A549 (cell line): ENCODE measurements at regions not wholly inside any gene's neighbourhood (a gene's known extent, or its start where the extent isn't known, plus 50 kb on each side); places are given as distances from the start of the nearest gene placed in this dataset.

Source experiments
- ATAC-seq, 2 experiments: fragments of 200-7000 bp in 1 of 2; fragments of >200 bp in 1 of 2; cut with Nextera tagmentation in 1 of 2; cut with Tn5 transposase in 1 of 2; 3 replicates each; pipeline versions ENCODE4 v1.8.0 to v1.9.1; 2018 to 2020; ENCODE audit warnings: mild to moderate bottlenecking in 1 of 2, moderate library complexity in 1 of 2
- CTCF ChIA-PET: fragments of 300-600 bp; sonication (Branson Sonifier 250); formaldehyde crosslinking; extraction: SDS; loops from one replicate; lab custom pipeline; 2021; ENCODE audit warnings: antibody characterized with exemption, inconsistent platforms; lab: Yijun Ruan, JAX
- POLR2A ChIA-PET: fragments of 350-600 bp; formaldehyde crosslinking; extraction: SDS; loops from one replicate; lab custom pipeline; 2021; ENCODE audit warnings: antibody characterized with exemption, inconsistent platforms; lab: Yijun Ruan, JAX
- DNase-seq, 2 experiments: peaks; one replicate each; pipeline versions ENCODE4 v3.0.0 to v3.0.0-alpha.2; 2011 to 2016; ENCODE audit warnings: low read depth in 1 of 2, low spot score in 1 of 2
- FAIRE-seq: peaks from 2 replicates; lab custom pipeline; 2011; peaks lifted over from hg19 to GRCh38; lab: Jason Lieb, UNC
- H3K27ac ChIP-seq, 2 experiments: fragments of >200 bp; sonication (Bioruptor Twin); formaldehyde crosslinking; 3 replicates each; pipeline ENCODE4 v1.5.1; 2016 to 2017
- H3K4me1 ChIP-seq: fragments of >200 bp; sonication (Bioruptor Twin); formaldehyde crosslinking; 3 replicates; pipeline ENCODE4 v1.6.1; 2016
- H3K4me2 ChIP-seq: fragments of >200 bp; sonication (Bioruptor Twin); formaldehyde crosslinking; 3 replicates; pipeline ENCODE4 v1.6.1; 2016
- H3K4me3 ChIP-seq: fragments of >200 bp; sonication (Bioruptor Twin); formaldehyde crosslinking; 3 replicates; pipeline ENCODE4 v1.5.1; 2016
- H3K9me3 ChIP-seq: fragments of >200 bp; sonication (Bioruptor Twin); formaldehyde crosslinking; 3 replicates; pipeline ENCODE4 v1.6.1; 2016
- CBX2 ChIP-seq: fragments of 200-600 bp; sonication (generic); IDR thresholded peaks from 2 replicates; pipeline ENCODE4 v1.6.1; 2016; ENCODE audit warnings: low read depth, mild to moderate bottlenecking, borderline replicate concordance
- CBX8 ChIP-seq: fragments of 200-600 bp; sonication (generic); IDR thresholded peaks from 2 replicates; pipeline ENCODE4 v1.6.1; 2016
- EHF ChIP-seq: fragments of 250-450 bp; sonication (Bioruptor Pico); IDR thresholded peaks from 2 replicates; pipeline ENCODE4 v1.5.0; 2020; ENCODE audit warnings: mild to moderate bottlenecking
- GATA3 ChIP-seq: IDR thresholded peaks from 2 replicates; pipeline ENCODE4 v1.6.1; 2012; ENCODE audit warnings: borderline replicate concordance
- HOXB5 ChIP-seq: fragments of 250-450 bp; sonication (Bioruptor Pico); IDR thresholded peaks from 2 replicates; pipeline ENCODE4 v1.5.0; 2020; ENCODE audit warnings: mild to moderate bottlenecking, moderate library complexity
- MAZ ChIP-seq: fragments of 150-350 bp; IDR thresholded peaks from 2 replicates; pipeline ENCODE4 v1.6.1; 2014; ENCODE audit warnings: antibody characterized with exemption, low read depth, low read length, borderline replicate concordance
- POLR2A ChIP-seq: IDR thresholded peaks from 2 replicates; pipeline ENCODE4 v1.6.1; 2012; ENCODE audit warnings: mild to moderate bottlenecking, low read length
- RARB ChIP-seq: fragments of 250-450 bp; sonication (Bioruptor Pico); IDR thresholded peaks from 2 replicates; pipeline ENCODE4 v1.8.0; 2021; ENCODE audit warnings: mild to moderate bottlenecking, moderate library complexity
- RFX5 ChIP-seq: fragments of 450-650 bp; IDR thresholded peaks from 2 replicates; pipeline ENCODE4 v1.7.1; 2014; ENCODE audit warnings: antibody characterized with exemption, mild to moderate bottlenecking, moderate library complexity
- RNF2 ChIP-seq: fragments of 200-600 bp; sonication (generic); IDR thresholded peaks from 2 replicates; pipeline ENCODE4 v1.6.1; 2016; ENCODE audit warnings: low read depth, mild to moderate bottlenecking, antibody characterized with exemption, moderate library complexity, borderline replicate concordance
- ZFP36 ChIP-seq: fragments of 450-650 bp; IDR thresholded peaks from 2 replicates; pipeline ENCODE4 v1.6.1; 2014; ENCODE audit warnings: borderline replicate concordance; ENCODE audit not compliant: partially characterized antibody
- WGBS: methylation state at CpG from one replicate; pipeline ENCODE4 v1.1.6; 2017; ENCODE audit errors: missing lambda C conversion rate; 5-methylcytosine and 5-hydroxymethylcytosine counted together
- TF ChIP-seq, protein P1 (sequence below): fragments of 450-650 bp; IDR thresholded peaks from 2 replicates; pipeline ENCODE4 v1.6.1; 2014; ENCODE audit warnings: antibody characterized with exemption
- TF ChIP-seq, protein P2 (sequence below): fragments of >200 bp; sonication (Bioruptor Twin); formaldehyde crosslinking; IDR thresholded peaks from 2 replicates; pipeline ENCODE4 v1.6.1; 2016
- TF ChIP-seq, protein P3 (sequence below): fragments of 200-600 bp; sonication (generic); IDR thresholded peaks from 2 replicates; pipeline ENCODE4 v1.6.1; 2016; ENCODE audit warnings: antibody characterized with exemption, mild to moderate bottlenecking, moderate library complexity
- TF ChIP-seq, protein P4 (sequence below): IDR thresholded peaks from 2 replicates; pipeline ENCODE4 v1.6.1; 2012
- TF ChIP-seq, protein P5 (sequence below): fragments of 250-450 bp; sonication (Bioruptor Pico); IDR thresholded peaks from 2 replicates; pipeline ENCODE4 v1.5.0; 2021; ENCODE audit warnings: mild to moderate bottlenecking, moderate library complexity, borderline replicate concordance

DNA sequence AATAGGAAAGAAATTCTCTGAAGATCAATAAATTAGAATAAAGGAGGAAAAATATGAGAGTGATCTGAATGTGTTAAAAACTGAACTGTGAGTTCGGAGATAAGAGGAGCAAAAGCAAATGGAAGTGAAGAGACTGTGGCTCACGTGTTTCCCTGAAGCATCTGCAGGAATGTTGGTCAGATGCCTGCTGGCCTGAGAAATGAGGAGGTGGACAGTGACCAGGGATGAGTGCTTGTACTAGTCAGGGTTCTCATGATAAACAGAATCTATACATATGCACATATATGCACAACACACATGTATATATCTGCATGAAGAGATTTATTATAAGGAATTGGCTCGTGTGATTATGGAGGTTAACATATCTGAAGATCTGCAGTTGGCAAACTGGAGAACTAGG, 103.4 kb upstream of the TIAM1 start:
- no peak overlapping the region for H3K4me2 ChIP-seq
- no peak overlapping the region for H3K27ac ChIP-seq
- H3K4me3 ChIP-seq = no peak overlapping the region
- no peaks in the 10 kb centered on the region for H3K4me1 ChIP-seq
- DNase-seq (no peak), ATAC-seq (no peak)
- no peaks in the 10 kb centered on the region for H3K9me3 ChIP-seq
- 3% methylated on average over 3 of the region's 3 CpGs for WGBS
- ChIA-PET POLR2A (no interaction called here), CTCF (no interaction called here)
- no peak for TF ChIP-seq EHF (CRISPR knock-in tag)
- TF ChIP-seq, protein P1, sequence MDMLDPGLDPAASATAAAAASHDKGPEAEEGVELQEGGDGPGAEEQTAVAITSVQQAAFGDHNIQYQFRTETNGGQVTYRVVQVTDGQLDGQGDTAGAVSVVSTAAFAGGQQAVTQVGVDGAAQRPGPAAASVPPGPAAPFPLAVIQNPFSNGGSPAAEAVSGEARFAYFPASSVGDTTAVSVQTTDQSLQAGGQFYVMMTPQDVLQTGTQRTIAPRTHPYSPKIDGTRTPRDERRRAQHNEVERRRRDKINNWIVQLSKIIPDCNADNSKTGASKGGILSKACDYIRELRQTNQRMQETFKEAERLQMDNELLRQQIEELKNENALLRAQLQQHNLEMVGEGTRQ = no peak
- no peak for TF ChIP-seq RNF2
- no peak for TF ChIP-seq RFX5
- TF ChIP-seq CBX2 = no peak
- no peak for TF ChIP-seq RARB (CRISPR knock-in tag)
- TF ChIP-seq ZFP36 = no peak
- no peak for TF ChIP-seq CBX8
- TF ChIP-seq, protein P2, sequence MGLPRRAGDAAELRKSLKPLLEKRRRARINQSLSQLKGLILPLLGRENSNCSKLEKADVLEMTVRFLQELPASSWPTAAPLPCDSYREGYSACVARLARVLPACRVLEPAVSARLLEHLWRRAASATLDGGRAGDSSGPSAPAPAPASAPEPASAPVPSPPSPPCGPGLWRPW = no peak
- no peak for TF ChIP-seq POLR2A
- TF ChIP-seq, protein P3, sequence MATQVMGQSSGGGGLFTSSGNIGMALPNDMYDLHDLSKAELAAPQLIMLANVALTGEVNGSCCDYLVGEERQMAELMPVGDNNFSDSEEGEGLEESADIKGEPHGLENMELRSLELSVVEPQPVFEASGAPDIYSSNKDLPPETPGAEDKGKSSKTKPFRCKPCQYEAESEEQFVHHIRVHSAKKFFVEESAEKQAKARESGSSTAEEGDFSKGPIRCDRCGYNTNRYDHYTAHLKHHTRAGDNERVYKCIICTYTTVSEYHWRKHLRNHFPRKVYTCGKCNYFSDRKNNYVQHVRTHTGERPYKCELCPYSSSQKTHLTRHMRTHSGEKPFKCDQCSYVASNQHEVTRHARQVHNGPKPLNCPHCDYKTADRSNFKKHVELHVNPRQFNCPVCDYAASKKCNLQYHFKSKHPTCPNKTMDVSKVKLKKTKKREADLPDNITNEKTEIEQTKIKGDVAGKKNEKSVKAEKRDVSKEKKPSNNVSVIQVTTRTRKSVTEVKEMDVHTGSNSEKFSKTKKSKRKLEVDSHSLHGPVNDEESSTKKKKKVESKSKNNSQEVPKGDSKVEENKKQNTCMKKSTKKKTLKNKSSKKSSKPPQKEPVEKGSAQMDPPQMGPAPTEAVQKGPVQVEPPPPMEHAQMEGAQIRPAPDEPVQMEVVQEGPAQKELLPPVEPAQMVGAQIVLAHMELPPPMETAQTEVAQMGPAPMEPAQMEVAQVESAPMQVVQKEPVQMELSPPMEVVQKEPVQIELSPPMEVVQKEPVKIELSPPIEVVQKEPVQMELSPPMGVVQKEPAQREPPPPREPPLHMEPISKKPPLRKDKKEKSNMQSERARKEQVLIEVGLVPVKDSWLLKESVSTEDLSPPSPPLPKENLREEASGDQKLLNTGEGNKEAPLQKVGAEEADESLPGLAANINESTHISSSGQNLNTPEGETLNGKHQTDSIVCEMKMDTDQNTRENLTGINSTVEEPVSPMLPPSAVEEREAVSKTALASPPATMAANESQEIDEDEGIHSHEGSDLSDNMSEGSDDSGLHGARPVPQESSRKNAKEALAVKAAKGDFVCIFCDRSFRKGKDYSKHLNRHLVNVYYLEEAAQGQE = no peak
- TF ChIP-seq, protein P4, sequence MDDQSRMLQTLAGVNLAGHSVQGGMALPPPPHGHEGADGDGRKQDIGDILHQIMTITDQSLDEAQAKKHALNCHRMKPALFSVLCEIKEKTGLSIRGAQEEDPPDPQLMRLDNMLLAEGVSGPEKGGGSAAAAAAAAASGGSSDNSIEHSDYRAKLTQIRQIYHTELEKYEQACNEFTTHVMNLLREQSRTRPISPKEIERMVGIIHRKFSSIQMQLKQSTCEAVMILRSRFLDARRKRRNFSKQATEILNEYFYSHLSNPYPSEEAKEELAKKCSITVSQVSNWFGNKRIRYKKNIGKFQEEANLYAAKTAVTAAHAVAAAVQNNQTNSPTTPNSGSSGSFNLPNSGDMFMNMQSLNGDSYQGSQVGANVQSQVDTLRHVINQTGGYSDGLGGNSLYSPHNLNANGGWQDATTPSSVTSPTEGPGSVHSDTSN = no peak
- TF ChIP-seq MAZ = no peak
- no peak for TF ChIP-seq HOXB5 (CRISPR knock-in tag)
- TF ChIP-seq GATA3 = no peak
- TF ChIP-seq, all 56 proteins: peak for 0
- FAIRE-seq = no peak

DNA sequence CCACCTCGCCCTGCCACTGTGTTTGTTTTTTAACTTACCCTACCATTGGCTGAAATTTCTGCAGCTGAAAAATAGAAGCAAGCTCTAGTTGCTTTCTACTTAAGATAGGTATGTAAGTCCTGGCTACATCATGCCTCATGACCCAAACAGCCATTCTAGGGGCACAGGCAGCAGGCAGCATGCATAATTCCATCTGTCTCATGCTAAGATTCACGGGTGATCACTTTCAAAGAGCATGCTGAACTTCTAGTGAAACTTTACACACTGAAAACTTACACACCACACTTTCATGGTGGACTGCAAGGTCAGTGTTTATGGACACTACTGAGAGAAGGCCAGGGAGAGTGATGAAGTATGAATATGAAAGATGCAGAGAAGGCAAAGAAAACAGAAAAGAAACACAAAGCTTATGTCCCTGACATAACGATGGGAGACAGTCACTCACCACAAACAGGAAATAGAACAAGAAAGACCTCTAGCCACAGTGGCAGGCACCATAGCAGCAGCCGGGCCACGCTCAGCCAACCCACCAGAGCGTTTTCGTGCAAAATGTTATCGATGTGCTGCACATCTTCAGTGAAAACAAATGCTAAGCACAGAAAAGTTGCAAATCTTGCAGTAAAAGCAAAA, 102.3 kb upstream of the TIAM1 start:
- WGBS = 29% methylated on average over 8 of the region's 8 CpGs
- Histone ChIP-seq H3K9me3 (no peaks in the 10 kb centered on the region; the same call in 2 of the 3 replicates), H3K4me2 (no peak overlapping the region), H3K4me3 (no peak overlapping the region), H3K27ac (no peak overlapping the region), H3K4me1 (no peaks in the 10 kb centered on the region)
- no peak for ATAC-seq
- ChIA-PET POLR2A (no interaction called here), CTCF (interaction anchor here (1.0 kb wide), 1 partner anchor 13 kb away, joined by 3 read pairs; no protein-coding TSS in a partner anchor)
- TF ChIP-seq, protein P5, sequence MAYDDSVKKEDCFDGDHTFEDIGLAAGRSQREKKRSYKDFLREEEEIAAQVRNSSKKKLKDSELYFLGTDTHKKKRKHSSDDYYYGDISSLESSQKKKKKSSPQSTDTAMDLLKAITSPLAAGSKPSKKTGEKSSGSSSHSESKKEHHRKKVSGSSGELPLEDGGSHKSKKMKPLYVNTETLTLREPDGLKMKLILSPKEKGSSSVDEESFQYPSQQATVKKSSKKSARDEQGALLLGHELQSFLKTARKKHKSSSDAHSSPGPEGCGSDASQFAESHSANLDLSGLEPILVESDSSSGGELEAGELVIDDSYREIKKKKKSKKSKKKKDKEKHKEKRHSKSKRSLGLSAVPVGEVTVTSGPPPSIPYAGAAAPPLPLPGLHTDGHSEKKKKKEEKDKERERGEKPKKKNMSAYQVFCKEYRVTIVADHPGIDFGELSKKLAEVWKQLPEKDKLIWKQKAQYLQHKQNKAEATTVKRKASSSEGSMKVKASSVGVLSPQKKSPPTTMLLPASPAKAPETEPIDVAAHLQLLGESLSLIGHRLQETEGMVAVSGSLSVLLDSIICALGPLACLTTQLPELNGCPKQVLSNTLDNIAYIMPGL = no peak
- no peak for TF ChIP-seq RARB (CRISPR knock-in tag)
- no peak for DNase-seq
- FAIRE-seq = no peak
